ENCODE measurements at regions not wholly inside any gene's neighbourhood (a gene's known extent, or its start where the extent isn't known, plus 50 kb on each side); places are given as distances from the start of the nearest gene placed in this dataset.
"Not testable (repeated sequence)": the region's sequence is repeated elsewhere in the genome, so short reads cannot be mapped to it uniquely, and the experiment has no call there.

DNA sequence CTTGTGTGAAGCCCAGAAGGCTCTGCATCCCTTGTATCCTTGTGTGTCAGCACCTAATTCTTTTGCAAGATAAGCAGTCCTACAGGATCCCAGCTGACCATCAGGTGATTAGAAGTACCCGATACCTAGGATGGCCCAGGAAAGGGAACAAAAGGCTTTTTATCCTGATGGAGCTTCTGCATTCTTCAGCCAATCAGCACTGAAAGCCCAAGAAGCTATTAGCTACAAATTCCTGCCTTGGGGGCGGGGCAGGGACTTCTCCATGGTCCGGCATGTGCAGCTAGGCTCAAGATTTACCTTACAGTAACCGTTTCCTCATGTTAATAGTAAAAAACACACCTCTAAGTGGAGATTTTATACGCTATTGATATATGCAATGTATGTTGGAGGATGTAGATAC is 264.6 kb upstream of the THUMPD2 start:
- DNase-seq, result no peak

DNA sequence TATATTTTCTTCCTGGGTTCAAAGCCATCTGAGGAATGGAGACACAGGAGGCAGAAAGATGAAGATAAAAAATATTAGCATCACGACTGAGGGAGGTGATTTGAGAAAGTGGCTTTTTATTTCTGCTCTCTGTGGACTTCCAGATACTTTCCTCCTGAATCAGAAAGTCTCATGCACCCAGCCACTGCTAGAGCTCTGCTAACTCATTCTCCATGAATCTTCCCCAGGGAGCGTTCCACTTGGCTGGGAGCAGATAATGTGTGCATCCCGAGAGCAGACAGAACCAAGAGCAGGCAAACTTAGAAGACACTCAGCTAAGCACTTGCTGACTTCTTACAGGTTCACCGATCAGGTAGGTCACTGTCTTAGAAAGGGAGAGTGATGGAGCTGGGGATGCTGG is 264.1 kb upstream of the THUMPD2 start:
- no peak for DNase-seq

DNA sequence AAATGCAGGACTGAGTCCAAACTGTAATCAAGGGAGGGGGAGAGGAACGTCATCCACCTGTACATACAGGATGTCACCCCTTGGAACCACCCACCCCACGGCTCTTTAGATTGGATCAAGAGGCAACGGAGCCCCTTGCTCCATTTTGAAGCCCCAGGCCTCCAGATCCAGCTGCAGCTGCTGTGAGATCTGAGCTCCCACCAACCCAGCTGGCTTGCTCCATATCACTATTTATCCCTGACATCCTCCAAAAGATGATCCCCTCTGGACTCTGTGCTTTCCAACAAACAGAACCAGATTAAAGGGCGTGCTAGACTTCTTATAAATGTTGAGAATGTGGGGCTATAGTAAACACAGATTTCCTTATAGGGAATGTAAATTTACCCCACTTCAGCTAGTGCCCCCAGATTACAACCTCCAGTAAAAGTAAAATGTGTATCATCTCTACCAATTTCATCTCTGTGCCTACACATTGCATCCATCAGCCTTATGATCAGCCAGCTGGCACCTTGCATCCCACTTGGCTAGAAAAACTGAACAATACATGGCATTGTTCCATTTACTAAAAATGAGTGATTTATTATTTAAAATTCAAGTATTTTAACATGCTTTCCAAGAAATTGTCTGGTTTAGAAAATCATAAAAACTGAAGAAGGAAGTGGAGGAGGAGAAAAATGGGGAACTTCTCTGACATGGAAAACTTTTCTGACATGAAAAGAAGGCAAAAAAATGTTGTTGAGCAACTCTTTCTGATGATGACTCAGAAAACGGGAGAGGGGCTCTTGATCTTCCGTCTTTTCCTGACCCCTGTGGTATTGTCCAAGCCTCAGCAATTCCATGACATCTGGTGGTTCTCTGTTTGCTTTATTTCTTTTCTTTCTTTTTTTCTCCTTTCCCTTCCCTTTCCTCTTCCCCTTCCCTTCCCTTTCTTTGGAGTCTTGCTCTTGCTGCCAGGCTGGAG is 262.6 kb upstream of the THUMPD2 start:
- peak; percentile 94 for DNase-seq

- peak; percentile 49 for DNase-seq
These were observed 260.5 kb upstream of the THUMPD2 start for GRCh38 chr2:40039549-40039948.

- peak; percentile 36 for DNase-seq
These were observed 259.6 kb upstream of the THUMPD2 start for GRCh38 chr2:40038646-40039045.

DNA sequence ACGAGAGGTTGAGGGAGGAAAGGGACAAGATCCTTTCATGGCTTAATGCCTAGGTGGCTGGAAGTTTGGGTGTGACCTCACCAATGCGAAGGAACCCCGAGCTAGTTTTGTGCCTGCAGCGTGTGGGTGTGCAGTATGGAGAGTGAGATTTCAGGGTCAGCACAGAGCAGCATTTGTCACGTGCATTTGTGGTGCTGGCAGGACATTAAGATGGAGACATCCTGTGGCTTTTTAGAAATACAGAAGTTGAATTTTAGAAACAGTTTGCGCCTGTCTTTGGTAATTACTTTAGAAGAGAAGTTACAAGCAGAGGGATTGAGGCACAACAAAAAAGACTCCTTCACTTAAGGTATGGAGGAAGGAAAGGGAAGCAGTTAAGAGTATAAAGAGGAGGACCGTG is 258.2 kb upstream of the THUMPD2 start:
- no peak for DNase-seq

DNA sequence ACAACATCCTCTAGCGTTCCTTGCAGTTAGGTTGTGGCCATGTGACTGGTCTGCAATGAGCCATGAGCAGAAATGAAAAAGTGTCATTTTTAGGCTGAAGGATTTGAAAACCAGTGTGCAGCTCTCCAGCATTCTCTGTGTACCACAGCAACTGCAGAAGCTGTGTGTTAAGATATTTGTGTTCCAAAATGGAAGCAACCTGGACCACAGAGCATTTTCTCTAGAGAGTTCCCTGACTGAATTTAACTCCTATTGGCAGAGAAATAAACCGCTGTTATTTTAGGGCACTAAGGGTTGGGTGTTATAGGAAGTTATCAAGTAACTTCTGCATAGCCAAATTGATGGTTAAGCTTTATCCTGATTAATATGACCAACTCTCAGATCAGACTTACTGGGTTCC is 257.2 kb upstream of the THUMPD2 start:
- DNase-seq, result no peak

DNA sequence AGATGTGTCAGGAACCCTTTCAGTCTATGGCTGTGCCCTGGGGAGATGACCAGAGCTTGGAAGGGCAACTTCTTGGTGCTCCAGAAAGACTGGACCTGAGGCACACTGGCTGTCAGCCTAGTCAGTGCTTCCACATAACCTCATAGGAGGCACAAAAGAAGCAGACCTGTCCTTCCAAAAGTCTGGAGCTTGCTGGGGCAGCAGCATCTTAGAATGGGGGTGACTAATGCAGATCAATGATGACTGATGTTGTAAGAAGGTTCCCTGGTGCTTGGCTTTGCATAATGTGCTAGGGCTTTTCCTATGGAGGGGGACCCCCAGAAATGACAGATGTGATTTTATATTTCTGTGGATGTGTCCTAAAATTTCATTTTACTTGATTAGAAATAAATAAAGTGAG is 255.7 kb upstream of the THUMPD2 start:
- peak; percentile 76 for DNase-seq

- DNase-seq, result peak; percentile 100
These were observed 255.1 kb upstream of the THUMPD2 start for GRCh38 chr2:40034198-40034597.

DNA sequence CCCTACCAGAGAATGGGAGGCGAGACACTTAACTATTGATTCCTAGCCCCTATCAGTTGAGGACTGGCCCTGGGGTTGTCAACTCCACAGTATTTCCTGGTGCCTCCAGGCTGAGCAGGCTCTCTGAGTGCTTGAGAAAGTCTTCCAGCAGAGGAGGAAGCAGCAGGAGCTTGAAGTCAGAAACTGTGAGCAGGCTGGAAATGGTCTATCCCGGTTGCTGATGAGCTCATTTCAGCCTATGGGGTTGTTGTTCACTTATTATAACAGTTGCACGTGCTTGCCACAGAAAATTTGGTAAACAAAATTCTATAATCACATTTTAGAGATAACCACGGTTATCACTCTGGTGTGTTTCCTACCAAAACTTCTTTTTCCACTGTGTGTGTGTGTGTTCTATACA is 254.7 kb upstream of the THUMPD2 start:
- peak; percentile 63 for DNase-seq

GRCh38 chr2:40032650-40033319 is 253.7 kb upstream of the THUMPD2 start:
- DNase-seq, result peak; percentile 97

GRCh38 chr2:40030456-40030975 is 251.5 kb upstream of the THUMPD2 start:
- peak; percentile 19 for DNase-seq

DNA sequence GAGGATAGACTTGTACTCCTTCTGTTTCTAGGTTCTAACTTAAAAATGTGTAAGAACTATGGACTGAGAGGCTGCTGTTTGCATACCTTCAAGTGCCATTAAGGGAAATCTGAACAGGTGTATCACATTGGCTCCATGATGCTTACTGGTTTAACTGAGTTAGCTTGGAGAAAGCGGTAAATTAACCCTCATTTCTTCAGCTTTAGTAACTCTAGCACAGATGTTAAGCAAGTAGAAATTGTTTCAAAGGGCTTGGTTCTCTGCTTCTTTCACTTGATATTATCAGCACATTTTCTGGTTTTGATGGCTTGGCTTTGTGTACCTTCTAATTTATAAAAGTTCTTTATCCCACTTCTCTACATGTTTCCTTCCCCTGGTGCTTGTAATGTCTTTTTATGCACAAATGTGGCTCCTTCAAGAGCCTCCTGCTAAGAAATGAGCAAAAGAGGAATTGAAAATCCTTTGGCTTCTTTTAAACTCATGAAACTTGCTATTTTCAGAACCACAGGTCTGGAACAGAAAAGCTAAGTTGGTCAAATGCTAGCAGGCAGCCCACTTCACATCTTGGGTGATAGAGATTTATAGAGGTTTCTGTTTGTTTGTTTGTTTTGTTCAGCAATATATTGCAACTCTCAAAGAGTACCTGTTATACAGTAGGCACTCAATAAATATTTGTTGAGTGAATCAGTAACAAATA is 249.9 kb upstream of the THUMPD2 start:
- DNase-seq, result no peak

GRCh38 chr2:40027968-40028367 is 248.9 kb upstream of the THUMPD2 start:
- peak; percentile 96 for DNase-seq

- DNase-seq, result not testable (repeated sequence)
These were observed 246.2 kb upstream of the THUMPD2 start for GRCh38 chr2:40025276-40025675.

DNA sequence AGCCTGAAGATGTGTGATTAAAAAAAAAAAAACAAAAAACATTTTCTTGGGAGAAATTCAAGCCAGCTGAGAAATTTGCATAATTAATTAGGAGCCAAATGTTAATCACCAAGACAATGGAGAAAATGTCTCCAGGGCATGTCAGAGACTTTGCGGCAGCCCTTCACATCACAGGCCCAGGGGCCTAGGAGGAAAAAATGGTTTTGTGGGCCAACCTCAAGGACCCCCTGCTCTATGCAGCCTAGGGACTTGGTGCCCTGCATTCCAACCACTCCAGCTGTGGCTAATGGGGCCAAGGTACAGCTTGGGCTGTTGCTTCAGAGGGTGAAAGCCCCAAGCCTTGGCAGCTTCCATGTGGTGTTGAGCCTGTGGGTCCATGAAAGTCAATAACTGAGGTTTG is 241.9 kb upstream of the THUMPD2 start:
- no peak for DNase-seq

GRCh38 chr2:40016151-40016885 is 237.3 kb upstream of the THUMPD2 start:
- peak; percentile 64 for DNase-seq

DNA sequence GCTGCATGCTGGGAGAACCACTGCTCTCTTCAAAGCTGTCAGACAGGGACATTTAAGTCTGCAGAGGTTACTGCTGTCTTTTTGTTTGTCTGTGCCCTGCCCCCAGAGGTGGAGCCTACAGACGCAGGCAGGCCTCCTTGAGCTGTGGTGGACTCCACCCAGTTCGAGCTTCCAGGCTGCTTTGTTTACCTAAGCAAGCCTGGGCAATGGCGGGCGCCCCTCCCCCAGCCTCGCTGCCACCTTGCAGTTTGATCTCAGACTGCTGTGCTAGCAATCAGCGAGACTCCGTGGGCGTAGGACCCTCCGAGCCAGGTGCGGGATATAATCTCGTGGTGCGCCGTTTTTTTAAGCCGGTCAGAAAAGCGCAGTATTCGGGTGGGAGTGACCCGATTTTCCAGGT is 234.9 kb upstream of the THUMPD2 start:
- DNase-seq, result not testable (repeated sequence)

DNA sequence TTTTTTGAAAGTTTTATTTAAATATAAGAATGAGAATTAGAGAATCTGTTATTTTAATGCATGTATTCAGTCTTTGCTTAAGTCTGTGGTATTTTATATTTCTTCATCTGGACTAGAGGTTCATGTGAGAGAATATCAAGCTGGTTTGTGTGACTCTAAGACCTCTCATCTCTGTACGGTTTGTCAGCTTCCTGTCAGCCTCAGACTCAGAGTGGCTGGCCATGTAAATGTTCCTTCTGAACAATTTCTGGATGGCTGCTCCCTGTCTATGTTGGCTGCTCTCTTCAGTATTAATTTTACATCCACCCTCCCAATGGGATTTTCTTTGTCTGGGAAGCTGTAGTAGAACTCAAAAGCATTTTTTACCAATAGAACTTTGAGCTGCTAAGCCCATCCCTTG is 225.3 kb upstream of the THUMPD2 start:
- DNase-seq, result peak; percentile 79

DNA sequence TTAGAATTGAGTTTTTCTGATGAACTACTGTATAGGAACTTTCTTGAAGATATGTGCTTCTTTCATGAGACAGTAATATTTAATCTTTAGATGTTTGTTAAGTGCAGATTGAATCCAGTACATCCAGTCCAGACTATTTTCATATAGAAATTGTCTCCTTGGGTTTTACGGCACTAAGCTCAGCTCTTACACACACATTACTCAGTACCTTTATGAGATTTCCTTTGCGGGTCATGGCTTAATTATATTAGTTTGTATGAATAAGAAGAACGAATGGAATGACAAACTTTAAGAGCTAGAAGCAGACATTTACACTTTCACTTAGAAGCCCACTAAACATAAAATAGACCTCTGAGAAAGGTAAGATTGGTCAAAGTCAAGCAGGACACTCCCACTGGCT is 223.3 kb upstream of the THUMPD2 start:
- DNase-seq, result no peak

- DNase-seq, result no peak
These were observed 220.8 kb upstream of the THUMPD2 start for GRCh38 chr2:39999864-40000263.

GRCh38 chr2:39998617-39999016 is 219.6 kb upstream of the THUMPD2 start:
- no peak for DNase-seq

DNA sequence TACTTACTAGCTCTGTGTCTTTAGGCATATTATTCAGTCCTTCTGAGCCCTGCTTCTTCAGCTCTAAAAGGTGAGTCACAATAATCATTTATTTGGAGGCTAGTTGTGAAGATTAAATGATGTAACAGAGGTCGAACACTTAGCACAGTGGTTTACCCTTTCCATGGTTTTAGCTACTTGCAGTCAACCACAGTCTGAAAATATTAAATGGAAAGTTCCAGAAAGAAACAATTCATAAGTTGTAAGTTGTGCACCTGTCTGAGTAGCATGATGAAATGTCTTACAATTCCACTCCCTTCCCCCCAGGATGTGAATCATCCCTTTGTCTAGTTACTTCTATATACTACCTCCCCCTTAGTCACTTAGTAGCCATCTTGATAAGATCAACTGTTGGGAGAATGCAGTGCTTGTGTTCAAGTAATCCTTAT is 217.6 kb upstream of the THUMPD2 start:
- peak; percentile 85 for DNase-seq
